Thyroid gland (tissue), 4 donors: ENCODE measurements at regions not wholly inside any gene's neighbourhood (a gene's known extent, or its start where the extent isn't known, plus 50 kb on each side); places are given as distances from the start of the nearest gene placed in this dataset.

Source experiments
- CTCF ChIP-seq, 6 experiments: fragments of 200-600 bp in 3 of 6; fragments of 450-650 bp in 3 of 6; sonication (generic) in 3 of 6; IDR thresholded peaks; one replicate each; pipeline ENCODE4 v1.5.1; 2016 to 2019; ENCODE audit warnings: antibody characterized with exemption in 6 of 6, mild to moderate bottlenecking in 2 of 6, inconsistent platforms in 1 of 6, moderate library complexity in 1 of 6
- POLR2A ChIP-seq, 2 donors: fragments of 450-650 bp; IDR thresholded peaks; one replicate each; pipeline ENCODE4 v1.6.1; 2017; ENCODE audit warnings: antibody characterized with exemption in 2 of 2, mild to moderate bottlenecking in 2 of 2, moderate library complexity in 1 of 2

- TF ChIP-seq CTCF (IDR thresholded peaks at IDR 0.05) (no peak), POLR2A (IDR thresholded peaks at IDR 0.05) (no peak)
Measured at GRCh38 chr11:128103278-128103873, 484.0 kb downstream of the ETS1 start.
